Adrenal gland (tissue), 9 donors: ENCODE measurements at regions not wholly inside any gene's neighbourhood (a gene's known extent, or its start where the extent isn't known, plus 50 kb on each side); places are given as distances from the start of the nearest gene placed in this dataset.
A peak's percentile ranks its signal among the peaks of the same experiment; 100 is the strongest.

Experiments
- DNase-seq, 7 donors: peaks; one replicate each; pipeline ENCODE4 v3.0.0-alpha.2; 2019 to 2020
- H3K27ac ChIP-seq, 5 donors: fragments of 200-600 bp; sonication (generic) in 4 of 5; 1 replicate in 3 of 5; 2 replicates in 2 of 5; pipeline versions ENCODE4 v1.5.1 to v1.8.0; 2016 to 2020; ENCODE audit warnings: mild to moderate bottlenecking in 1 of 5
- H3K27me3 ChIP-seq: fragments of 200-600 bp; 2 replicates; pipeline ENCODE4 v1.8.0; 2021
- H3K36me3 ChIP-seq, 2 donors: fragments of 200-600 bp; replicated peaks in 1 of 2; 1 replicate in 1 of 2; 2 replicates in 1 of 2; pipeline versions ENCODE4 v1.5.1 to v1.8.0; 2018 to 2022
- H3K4me1 ChIP-seq, 2 donors: fragments of 200-600 bp; replicated peaks in 1 of 2; 1 replicate in 1 of 2; 2 replicates in 1 of 2; pipeline versions ENCODE4 v1.5.1 to v1.8.0; 2018 to 2021
- H3K4me3 ChIP-seq, 4 donors: fragments of 200-600 bp; sonication (generic) in 3 of 4; one replicate each; pipeline ENCODE4 v1.5.1; 2016 to 2018
- H3K9me3 ChIP-seq, 3 donors: fragments of 200-600 bp; sonication (generic) in 1 of 3; replicated peaks in 1 of 3; 1 replicate in 2 of 3; 2 replicates in 1 of 3; pipeline versions ENCODE4 v1.5.1 to v1.8.0; 2016 to 2021
- CTCF ChIP-seq, 6 experiments: fragments of 450-650 bp in 4 of 6; fragments of 200-600 bp in 2 of 6; sonication (generic) in 1 of 6; IDR thresholded peaks; 1 replicate in 5 of 6; 2 replicates in 1 of 6; pipeline versions ENCODE4 v1.5.1 to v1.8.0; 2016 to 2021; ENCODE audit warnings: antibody characterized with exemption in 6 of 6, mild to moderate bottlenecking in 2 of 6, moderate library complexity in 1 of 6
- POLR2A ChIP-seq, 2 donors: fragments of 450-650 bp; IDR thresholded peaks; one replicate each; pipeline ENCODE4 v1.6.1; 2017; ENCODE audit warnings: antibody characterized with exemption in 2 of 2, mild to moderate bottlenecking in 2 of 2, moderate library complexity in 1 of 2
- WGBS, 4 donors: extraction: QIAGEN DNeasy Blood & Tissue Kit in 2 of 4; methylation state at CpG; one replicate each; pipeline versions ENCODE4 v1.1.5 to v1.1.7; 2013 to 2017; 5-methylcytosine and 5-hydroxymethylcytosine counted together
- intact Hi-C, 2 donors: fragments of 100-400 bp; cut with DNase I; formaldehyde crosslinking; loops; one replicate each; pipeline versions ENCODE4 v1.14.1 to v1.15.0; 2022 to 2023
- donor health status: healthy with polysubstance abuse.
- donor health status: Bipolar disorder and iron deficiency.
- donor health status: DM: yes; HTN: yes; CAD: no.
- donor health status: DM: no; HTN: no; CAD: no.
- donor health status: DM: no; HTN: no; CAD: no.

GRCh38 chr4:151860561-151861093 is 99.8 kb upstream of the GATB start:
- WGBS, 4 donors, result 84 to 89% (median 84%) methylated on average over 16 of the region's 16 CpGs
- no peaks in the 10 kb centered on the region for H3K36me3 ChIP-seq
- DNase-seq, result no peak
- no peaks in the 10 kb centered on the region for H3K4me1 ChIP-seq
- no peak overlapping the region for H3K27ac ChIP-seq
- H3K27me3 ChIP-seq, result no peaks in the 10 kb centered on the region
- H3K9me3 ChIP-seq, result no peaks in the 10 kb centered on the region
- intact Hi-C loops, result no loop called here
- no peak for TF ChIP-seq POLR2A (IDR thresholded peaks at IDR 0.05)
- TF ChIP-seq CTCF (IDR thresholded peaks at IDR 0.05), result no peak
- H3K4me3 ChIP-seq, result no peak overlapping the region

GRCh38 chr4:151859641-151860040 is 98.8 kb upstream of the GATB start:
- no peaks in the 10 kb centered on the region for H3K9me3 ChIP-seq
- intact Hi-C loops, result no loop called here
- H3K27ac ChIP-seq, result no peak overlapping the region
- H3K4me3 ChIP-seq, result no peak overlapping the region
- 77 to 89% (median 85%) methylated on average over 3 of the region's 3 CpGs for WGBS, 4 donors
- no peaks in the 10 kb centered on the region for H3K4me1 ChIP-seq
- H3K27me3 ChIP-seq, result no peaks in the 10 kb centered on the region
- TF ChIP-seq POLR2A (IDR thresholded peaks at IDR 0.05) (no peak), CTCF (IDR thresholded peaks at IDR 0.05) (no peak)
- no peaks in the 10 kb centered on the region for H3K36me3 ChIP-seq
- DNase-seq, result no peak

- no peaks in the 10 kb centered on the region for H3K36me3 ChIP-seq
- WGBS, 4 donors, result 80 to 89% (median 85%) methylated on average over 4 of the region's 4 CpGs
- H3K4me3 ChIP-seq, result no peak overlapping the region
- H3K27ac ChIP-seq, result no peak overlapping the region
- no peaks in the 10 kb centered on the region for H3K27me3 ChIP-seq
- TF ChIP-seq CTCF (IDR thresholded peaks at IDR 0.05) (no peak), POLR2A (IDR thresholded peaks at IDR 0.05) (no peak)
- intact Hi-C loops, result no loop called here
- H3K4me1 ChIP-seq, result no peaks in the 10 kb centered on the region
- H3K9me3 ChIP-seq, result no peaks in the 10 kb centered on the region
- no peak for DNase-seq
These were observed 97.5 kb upstream of the GATB start for GRCh38 chr4:151858356-151858755.

- H3K9me3 ChIP-seq, result no peaks in the 10 kb centered on the region
- 17 to 36% (median 23%) methylated on average over 4 of the region's 4 CpGs for whole genome bisulfite sequencing, 4 donors
- intact Hi-C loops, result no loop called here
- TF ChIP-seq CTCF (IDR thresholded peaks at IDR 0.05) (no peak), POLR2A (IDR thresholded peaks at IDR 0.05) (no peak)
- no peaks in the 10 kb centered on the region for H3K4me1 ChIP-seq
- no peak for DNase-seq
- peak overlapping the region in 1 of 4 donors; percentile 36 for H3K4me3 ChIP-seq
- H3K36me3 ChIP-seq, result no peaks in the 10 kb centered on the region
- H3K27ac ChIP-seq, result no peak overlapping the region
- no peaks in the 10 kb centered on the region for H3K27me3 ChIP-seq
These were observed 96.6 kb upstream of the GATB start for GRCh38 chr4:151857368-151857767.
